ENCODE measurements at regions not wholly inside any gene's neighbourhood (a gene's known extent, or its start where the extent isn't known, plus 50 kb on each side); places are given as distances from the start of the nearest gene placed in this dataset.
"Not testable (repeated sequence)": the region's sequence is repeated elsewhere in the genome, so short reads cannot be mapped to it uniquely, and the experiment has no call there.

DNA sequence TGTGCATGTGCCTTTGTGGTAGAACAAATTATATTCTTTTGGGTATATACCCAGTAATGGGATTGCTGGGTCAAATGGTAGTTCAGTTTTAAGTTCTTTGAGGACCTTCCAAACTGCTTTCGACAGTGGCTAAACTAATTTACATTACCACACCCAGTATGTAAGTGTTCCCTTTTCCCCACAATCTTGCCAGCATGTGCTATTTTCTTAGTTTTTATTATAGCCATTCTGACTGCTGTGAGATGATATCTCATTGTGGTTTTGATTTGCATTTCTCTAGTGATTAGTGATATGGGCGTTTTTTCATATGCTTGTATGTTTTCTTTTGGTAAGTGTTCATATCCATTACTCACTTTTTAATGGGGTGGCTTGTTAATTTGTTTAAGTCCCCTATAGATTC lies 251.6 kb upstream of the DEFB112 start:
- H3K4me3 ChIP-seq (ENCODE audit: low read length), result no peak overlapping the region
- DNase-seq (ENCODE audit: low read depth, low spot score), result no peak

DNA sequence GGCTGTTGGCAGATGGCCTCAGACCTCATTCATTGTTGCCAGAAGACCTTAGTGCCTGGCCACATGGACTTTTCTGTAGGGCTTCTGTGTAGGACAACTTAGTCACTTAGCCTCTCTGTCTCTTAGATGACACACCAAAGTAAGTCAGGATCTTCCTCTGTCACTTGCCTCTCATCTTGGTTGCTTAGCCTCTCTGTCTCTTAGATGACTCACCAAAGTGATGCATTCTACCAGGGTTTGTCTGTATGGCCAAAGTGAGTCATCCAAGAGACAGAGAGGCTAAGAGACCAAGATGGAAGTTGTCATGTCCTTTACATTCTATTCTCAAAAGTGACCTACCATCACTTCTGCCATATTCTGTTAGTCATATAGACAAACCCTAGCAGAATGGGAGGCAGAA lies 255.9 kb upstream of the DEFB112 start:
- no peak for DNase-seq (ENCODE audit: low read depth, low spot score)
- H3K4me3 ChIP-seq (ENCODE audit: low read length), result no peak overlapping the region

DNA sequence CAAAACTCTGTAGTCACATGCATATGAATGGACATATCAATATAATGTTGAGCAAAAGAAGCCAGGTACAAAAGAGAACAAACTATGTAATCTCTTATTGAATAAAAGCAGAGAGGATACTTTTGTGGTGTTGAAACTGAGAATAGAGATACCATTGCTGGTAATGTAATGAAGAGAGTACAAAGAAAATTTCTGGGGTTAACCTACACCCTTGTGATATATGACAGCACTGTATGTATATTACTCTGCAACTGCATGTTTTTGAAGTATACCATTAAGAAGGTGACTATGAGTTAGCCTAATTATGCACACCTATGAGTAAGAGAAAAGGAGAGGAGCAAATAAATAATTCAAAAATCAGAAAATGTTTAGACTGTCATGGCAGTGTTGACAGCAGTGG lies 268.8 kb upstream of the DEFB112 start:
- DNase-seq (ENCODE audit: low read depth, low spot score), result no peak
- H3K4me3 ChIP-seq (ENCODE audit: low read length), result no peak overlapping the region

DNA sequence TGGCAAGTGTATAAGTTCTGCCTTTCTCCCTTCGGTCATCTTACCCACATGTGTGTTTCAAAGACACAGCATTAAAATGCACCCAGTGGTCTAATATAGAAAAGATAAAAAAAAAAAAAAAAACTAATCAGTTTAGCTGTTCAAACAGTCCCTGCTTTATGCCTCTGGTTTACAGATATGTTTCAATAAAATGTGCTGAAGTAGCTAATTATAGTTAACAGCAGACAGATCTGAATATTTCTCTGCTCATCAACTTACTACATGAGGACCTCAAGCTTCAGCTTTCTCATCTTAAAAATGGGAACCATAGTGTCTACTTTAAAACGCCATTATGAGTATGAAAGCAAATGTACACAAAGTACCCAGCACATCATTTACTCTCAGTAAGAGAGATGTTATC lies 280.6 kb upstream of the DEFB112 start:
- DNase-seq (ENCODE audit: low read depth, low spot score), result no peak
- no peak overlapping the region for H3K4me3 ChIP-seq (ENCODE audit: low read length)

DNA sequence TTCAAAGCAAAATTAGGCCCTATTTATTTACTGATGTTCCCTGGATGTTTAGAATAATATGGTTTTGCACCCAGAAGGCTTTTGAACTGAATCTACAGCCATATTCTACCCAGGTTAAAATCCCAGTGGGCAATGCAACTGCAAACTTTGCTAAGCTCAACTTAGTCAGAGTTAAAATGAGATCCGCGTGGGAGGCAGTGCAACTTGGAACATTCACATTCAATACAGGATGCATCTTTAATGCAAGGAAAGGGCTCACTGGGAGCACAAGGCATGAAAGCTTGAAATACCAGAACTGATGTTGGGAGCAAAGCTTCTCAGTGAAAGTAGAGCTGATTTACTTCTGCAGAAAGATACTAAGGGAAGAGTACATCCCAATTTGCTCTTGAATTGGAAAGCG lies 281.2 kb upstream of the DEFB112 start:
- H3K4me3 ChIP-seq (ENCODE audit: low read length), result no peak overlapping the region
- DNase-seq (ENCODE audit: low read depth, low spot score), result no peak

DNA sequence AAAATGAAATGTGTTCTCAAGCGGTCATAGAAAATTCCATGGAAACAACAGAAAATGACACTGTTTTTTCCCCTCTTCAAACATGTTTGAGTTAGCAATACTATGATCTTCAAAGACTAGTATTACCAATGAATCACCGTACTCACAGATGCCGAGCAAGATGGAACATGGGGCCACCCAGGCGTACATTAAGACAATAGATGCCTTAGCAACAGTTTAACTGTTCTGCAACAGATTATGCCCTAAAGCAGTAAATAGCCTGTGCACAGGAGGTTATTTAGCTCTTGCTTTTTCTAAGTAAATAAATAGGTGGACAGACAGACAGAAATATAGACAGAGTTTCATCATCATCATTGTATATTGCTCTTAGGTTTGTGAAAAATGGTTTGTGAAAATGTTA lies 284.0 kb upstream of the DEFB112 start:
- DNase-seq (ENCODE audit: low read depth, low spot score), result no peak
- no peak overlapping the region for H3K4me3 ChIP-seq (ENCODE audit: low read length)

DNA sequence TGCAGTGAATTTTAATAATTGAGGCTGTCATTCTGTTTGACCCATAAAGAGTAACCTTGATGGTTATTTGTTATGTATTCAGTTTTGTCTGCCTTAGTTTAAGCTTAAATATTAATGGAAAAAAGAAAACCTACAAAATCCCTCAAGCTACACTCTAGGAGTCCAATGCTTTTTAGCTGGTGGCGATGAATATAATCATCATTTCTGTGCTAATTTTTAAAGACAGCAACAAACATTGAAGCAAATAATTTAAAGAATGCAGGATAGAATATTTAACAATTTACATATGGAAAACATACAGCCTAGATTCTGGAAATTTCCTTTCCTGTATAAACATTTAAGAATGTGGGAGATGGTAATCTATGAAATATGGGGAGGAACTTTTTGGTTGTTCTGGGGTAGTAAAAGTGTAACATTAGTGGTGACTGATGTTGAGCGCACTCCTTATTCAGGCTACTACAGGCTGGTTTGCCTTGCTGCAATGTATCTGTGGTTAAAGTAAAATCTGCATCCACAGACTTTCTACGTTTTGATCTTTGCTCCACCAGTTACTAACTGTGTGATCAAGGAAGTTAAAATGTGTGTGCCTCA lies 287.9 kb upstream of the DEFB112 start:
- no peak for DNase-seq (ENCODE audit: low read depth, low spot score)
- no peak overlapping the region for H3K4me3 ChIP-seq (ENCODE audit: low read length)

DNA sequence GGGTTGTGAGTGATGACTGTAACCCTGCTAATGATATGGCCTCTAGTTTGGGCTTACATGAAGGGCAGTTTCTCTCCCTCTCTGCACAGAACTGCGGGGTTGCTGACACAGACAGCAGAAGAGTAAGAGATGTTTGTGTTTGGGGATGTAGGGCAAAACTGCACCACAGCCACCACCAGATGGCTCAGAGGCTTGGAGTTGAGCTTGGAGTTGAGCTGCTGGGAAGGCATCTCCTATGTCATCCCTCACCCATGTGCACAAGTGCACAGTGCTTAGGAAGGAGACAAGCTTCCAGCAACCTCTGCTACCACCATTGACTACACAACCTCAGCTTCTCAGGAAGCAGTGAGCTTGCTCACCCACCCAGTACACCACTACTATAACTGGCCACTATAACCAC lies 303.9 kb upstream of the DEFB112 start:
- DNase-seq (ENCODE audit: low read depth, low spot score), result no peak

DNA sequence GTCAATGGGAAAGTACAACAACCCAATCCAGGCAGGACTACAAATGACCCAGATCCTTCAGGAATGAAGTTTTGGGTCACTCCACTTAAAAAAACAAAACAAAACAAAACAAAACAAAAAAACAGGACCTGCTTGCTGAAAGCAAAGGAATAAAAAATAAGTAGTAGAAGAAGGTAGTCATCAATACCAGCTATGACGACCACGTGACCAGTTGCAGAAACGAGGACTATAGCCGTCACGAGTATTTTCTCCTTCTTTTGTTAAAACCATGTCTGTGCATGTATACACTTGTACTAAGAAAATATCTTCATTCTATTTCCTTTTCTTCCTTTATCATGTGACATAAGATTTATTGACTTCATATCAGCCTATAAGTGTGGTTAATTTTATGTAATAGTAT lies 308.4 kb upstream of the DEFB112 start:
- no peak for DNase-seq (ENCODE audit: low read depth, low spot score)
- H3K4me3 ChIP-seq (ENCODE audit: low read length), result no peak overlapping the region

More for the DNA sequence above, 303.9 kb upstream of the DEFB112 start:
- H3K4me3 ChIP-seq (ENCODE audit: low read length), result no peak overlapping the region

DNA sequence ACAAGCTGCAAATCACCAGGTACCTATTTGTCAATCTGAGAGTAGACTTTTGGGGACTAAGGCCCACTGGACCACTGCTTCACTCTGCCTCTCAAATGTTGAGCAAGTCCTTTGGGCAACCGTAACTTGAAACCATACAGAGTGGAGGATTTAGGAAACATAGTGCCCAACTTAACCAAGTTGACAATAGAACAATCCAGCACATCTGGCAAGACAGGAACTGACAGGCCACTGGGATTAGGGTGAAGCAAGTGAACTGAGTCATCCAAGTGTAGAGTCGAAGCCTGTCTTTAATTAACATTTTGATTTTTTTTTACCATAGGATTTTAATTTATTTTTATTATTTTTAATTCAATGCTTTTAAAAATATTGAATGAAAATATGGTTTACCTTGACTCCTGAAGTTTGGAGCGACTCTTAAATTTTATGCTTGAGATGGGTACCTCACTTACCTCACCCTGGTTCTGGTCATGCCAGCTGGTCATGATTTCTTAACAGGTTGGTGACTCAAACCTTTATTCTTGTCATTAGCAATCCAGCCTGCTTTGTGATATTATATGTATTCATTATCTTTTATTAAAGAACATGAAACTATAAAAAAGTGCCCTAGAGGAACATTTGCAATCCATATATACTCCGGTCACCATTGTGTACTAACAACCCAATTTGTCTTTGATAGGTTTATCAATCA lies 312.1 kb upstream of the DEFB112 start:
- DNase-seq (ENCODE audit: low read depth, low spot score), result no peak
- H3K4me3 ChIP-seq (ENCODE audit: low read length), result no peak overlapping the region

DNA sequence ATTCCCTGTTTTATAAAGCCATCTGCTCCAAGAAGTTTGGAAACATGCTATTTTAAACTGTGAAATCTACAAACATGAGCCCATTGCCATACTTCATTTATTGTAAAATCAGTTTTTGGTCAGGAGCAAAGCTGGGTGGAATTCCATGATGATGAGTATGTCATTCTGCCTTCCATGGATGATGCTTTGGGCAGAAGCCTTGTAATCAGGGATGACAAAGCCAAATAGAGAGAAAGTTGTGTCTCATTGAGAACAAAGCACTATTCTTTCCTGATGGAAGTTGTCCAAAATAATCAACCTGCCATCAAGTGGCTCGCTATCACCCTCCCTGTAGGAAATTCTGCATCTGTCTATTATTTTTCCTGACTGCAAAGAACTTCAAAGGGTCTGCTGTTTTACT lies 313.0 kb upstream of the DEFB112 start:
- no peak for DNase-seq (ENCODE audit: low read depth, low spot score)

DNA sequence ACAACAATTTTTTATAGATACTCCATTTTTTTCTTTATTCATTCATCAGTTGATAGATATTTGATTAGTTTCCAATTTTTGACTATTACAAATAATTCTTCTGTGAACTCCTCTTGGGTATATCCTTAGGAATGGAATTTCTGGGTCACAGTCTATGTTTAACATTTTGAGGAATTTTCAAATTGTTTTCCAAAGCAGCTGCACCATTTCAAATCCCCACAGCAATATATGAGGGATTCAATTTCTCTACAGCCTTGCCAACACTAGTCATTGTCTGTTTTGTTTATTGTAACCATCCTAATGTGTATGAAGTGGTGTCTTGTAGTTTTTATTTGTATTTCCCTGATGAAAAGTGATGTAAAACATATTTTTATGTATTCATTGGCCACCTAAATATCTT lies 320.3 kb upstream of the DEFB112 start:
- no peak overlapping the region for H3K4me3 ChIP-seq (ENCODE audit: low read length)
- DNase-seq (ENCODE audit: low read depth, low spot score), result no peak

More for the DNA sequence above, 313.0 kb upstream of the DEFB112 start:
- H3K4me3 ChIP-seq (ENCODE audit: low read length), result no peak overlapping the region

DNA sequence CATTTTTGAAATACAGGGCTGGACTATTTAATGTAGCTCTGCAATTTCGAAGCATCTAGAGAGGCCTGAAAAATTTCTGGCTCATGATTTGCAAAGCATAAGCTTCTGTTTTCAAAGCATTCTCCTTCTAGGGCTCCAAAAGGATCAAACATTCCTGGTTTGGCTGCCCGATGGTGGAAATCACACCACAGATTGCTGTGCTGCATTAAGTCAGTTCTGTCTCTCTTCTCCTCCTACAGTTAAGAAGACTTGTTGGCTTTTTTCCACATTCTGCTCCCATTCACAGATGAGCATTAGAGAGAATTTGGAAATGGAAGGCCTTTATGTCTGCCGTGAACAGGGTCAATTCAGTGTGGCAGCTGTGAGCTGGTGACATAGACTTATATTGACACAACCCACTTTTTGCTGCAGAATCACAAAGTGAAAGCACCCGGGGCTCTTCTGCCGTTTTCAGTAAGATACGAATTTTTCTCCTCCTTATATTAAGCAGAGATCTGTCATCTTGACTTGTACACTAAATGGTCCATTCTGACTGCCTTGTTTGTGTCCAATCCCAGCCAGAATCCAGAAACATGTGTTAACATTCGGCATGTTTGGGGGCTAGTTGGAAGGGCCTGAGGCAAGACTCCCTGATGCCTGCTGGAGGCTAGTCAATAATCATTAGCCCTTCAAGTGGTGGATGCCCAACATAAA lies 330.8 kb upstream of the DEFB112 start:
- H3K4me3 ChIP-seq (ENCODE audit: low read length), result no peak overlapping the region
- no peak for DNase-seq (ENCODE audit: low read depth, low spot score)

DNA sequence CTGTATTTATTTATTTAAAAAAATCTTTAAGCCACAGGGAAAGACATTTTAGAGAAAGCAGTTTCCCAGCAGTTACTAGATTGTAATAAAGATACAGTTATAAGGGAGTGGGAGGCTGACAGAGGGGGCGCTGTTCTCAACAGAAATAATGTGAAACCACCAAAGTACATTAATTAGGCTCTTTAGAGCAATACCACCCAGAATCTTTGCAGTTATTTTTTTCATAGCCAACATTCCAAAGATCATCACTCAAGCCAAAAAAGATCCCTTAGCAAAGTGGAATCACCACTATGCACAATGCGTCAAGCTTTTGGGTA lies 331.3 kb upstream of the DEFB112 start:
- DNase-seq (ENCODE audit: low read depth, low spot score), result no peak
- no peak overlapping the region for H3K4me3 ChIP-seq (ENCODE audit: low read length)

DNA sequence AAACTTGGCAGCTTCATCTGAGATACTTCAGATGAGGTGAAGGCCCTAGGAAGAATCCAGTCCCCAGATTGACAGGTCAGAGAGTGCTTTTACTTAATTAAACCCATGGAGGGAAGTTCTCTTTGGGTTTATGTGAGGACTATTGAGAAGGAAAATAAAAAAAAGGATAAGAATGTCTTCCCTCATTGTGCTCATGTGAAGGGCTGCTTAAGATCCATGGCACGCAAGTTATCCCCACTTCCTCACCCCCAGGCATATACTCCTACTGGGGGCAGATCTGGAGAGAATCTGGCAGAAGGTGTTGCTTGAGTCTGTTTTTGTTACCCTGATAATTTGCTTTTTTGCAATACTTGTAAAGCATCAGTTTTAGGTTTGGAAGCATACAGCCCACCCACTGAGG lies 322.9 kb upstream of the TFAP2D start:
- DNase-seq (ENCODE audit: low read depth, low spot score), result no peak
- no peak overlapping the region for H3K4me3 ChIP-seq (ENCODE audit: low read length)

DNA sequence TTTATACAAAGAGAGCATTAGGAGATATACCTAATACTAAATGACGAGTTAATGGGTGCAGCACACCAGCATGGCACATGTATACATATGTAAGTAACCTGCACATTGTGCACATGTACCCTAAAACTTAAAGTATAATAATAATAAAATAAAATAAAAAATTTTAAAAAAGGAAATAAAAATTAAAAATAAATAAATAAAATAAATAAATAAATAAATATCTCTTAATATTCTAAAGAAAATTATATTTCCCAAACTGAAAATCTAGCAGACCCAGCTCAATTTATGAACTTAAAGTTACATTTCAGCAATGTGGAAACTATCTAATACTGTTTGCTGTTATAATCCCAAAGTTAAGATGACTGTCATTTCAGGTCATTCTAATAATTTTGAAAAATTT lies 319.2 kb upstream of the TFAP2D start:
- not testable (repeated sequence) for H3K4me3 ChIP-seq (ENCODE audit: low read length); DNase-seq (ENCODE audit: low read depth, low spot score)

DNA sequence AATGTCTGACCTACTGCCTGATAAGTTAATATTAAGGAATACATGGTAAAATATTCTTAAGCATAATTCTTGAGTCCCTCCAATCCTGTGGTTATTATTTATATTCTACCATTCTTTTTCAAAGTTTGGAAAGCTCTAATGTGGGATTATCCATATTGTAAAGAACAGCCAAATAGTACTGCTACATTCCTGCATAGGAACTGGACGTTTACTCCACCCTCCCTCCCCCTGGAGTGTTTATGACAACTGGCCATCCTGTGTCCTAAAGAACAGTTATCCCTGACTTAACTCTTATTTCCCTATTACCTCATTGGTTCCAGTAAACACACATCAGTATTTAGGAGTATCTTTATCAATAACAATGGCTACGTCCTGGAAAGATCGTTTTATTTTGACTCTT lies 308.7 kb upstream of the TFAP2D start:
- no peak for DNase-seq (ENCODE audit: low read depth, low spot score)
- H3K4me3 ChIP-seq (ENCODE audit: low read length), result no peak overlapping the region

DNA sequence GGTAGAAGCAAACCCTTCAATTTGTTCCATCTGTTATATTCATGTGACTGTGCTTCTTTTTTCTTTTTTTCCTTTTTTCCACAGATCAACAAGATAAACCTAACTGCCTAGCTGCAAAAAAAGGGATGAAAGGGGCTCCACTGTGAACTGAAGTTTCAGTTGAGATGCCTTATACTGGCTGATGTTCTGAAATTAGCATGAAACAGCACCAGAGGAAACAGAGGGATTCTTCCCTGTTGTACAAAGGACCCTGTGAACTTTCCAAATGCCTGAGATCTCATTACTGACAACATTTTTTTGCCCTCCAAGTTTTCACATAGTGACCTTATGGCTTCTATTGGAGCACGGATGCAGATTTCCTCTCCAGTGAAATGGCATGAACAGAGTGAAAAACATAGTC lies 302.7 kb upstream of the TFAP2D start:
- DNase-seq (ENCODE audit: low read depth, low spot score), result no peak

DNA sequence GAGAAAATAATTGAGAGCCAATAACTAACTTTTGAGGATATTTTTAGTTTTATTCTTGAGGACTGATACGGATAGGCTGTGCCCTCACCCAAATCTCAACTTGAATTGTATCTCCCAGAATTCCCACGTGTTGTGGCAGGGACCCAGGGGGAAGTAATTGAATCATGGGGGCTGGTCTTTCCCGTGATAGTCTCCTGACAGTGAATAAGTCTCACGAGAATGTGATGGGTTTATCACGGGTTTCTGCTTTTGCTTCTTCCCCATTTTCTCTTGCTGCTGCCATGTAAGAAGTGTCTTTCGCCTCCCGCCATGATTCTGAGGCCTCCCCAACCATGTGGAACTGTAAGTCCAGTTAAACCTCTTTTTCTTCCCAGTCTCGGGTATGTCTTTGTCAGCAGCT lies 292.3 kb upstream of the TFAP2D start:
- DNase-seq (ENCODE audit: low read depth, low spot score); H3K4me3 ChIP-seq (ENCODE audit: low read length): not testable (repeated sequence)

More for the DNA sequence above, 302.7 kb upstream of the TFAP2D start:
- no peak overlapping the region for H3K4me3 ChIP-seq (ENCODE audit: low read length)

DNA sequence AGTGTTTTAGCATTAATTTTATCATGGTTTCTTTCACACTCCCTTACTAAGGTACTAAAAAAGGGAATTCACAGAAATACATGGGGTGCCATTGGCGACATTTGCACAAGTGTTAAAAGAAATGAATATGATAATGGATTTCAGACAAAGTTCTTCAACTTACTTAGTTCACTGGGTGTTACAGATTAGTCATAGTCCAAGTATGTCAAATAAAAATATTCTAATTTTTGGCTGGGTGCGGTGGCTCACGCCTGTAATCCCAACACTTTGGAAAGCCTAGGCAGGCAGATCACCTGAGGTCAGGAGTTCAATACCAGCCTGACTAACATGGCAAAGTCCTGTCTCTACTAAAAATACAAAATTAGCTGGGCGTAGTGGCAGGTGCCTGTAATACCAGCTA lies 286.1 kb upstream of the TFAP2D start:
- no peak overlapping the region for H3K4me3 ChIP-seq (ENCODE audit: low read length)
- no peak for DNase-seq (ENCODE audit: low read depth, low spot score)

DNA sequence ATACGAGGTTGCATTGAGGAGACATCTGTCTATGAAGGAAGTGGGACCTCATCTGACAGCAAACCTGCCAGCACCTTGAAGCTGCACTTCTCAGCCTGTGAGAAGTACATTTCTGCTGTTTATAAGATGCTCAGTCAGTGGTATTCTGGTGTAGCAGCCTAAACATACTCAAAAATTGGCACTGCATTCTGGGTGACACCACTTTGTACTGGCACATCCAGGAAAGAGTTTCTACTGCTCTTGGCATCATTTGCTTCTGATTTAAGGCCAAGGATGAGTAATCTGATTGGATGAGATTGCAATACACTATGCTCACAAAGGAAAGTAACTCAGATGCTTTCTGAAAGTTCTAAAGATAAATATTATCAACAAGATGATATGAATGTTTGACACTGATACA lies 275.4 kb upstream of the TFAP2D start:
- H3K4me3 ChIP-seq (ENCODE audit: low read length), result no peak overlapping the region
- DNase-seq (ENCODE audit: low read depth, low spot score), result no peak

Data from Jurkat, Clone E6-1 (cell line).